Thymus (tissue), 11 donors: ENCODE measurements at regions not wholly inside any gene's neighbourhood (a gene's known extent, or its start where the extent isn't known, plus 50 kb on each side); places are given as distances from the start of the nearest gene placed in this dataset.
A peak's percentile ranks its signal among the peaks of the same experiment; 100 is the strongest.

Experiments used
- DNase-seq, 9 donors: peaks; one replicate each; pipeline ENCODE4 v3.0.0-alpha.2; 2013; ENCODE audit warnings: low spot score in 9 of 9, low read depth in 6 of 9, missing footprints in 1 of 9
- H3K27ac ChIP-seq, 2 donors: one replicate each; pipeline ENCODE4 v1.5.1; 2013; ENCODE audit warnings: control low read depth in 1 of 2, low read depth in 1 of 2, low read length in 1 of 2, mild to moderate bottlenecking in 1 of 2, moderate library complexity in 1 of 2
- H3K27me3 ChIP-seq, 2 donors: one replicate each; pipeline ENCODE4 v1.5.1; 2013; ENCODE audit warnings: low read length in 1 of 2; ENCODE audit not compliant: control insufficient read depth in 2 of 2, insufficient read depth in 1 of 2
- H3K36me3 ChIP-seq, 2 donors: one replicate each; pipeline ENCODE4 v1.5.1; 2013; ENCODE audit warnings: low read length in 1 of 2, mild to moderate bottlenecking in 1 of 2, moderate library complexity in 1 of 2; ENCODE audit not compliant: control insufficient read depth in 2 of 2, insufficient read depth in 2 of 2
- H3K4me1 ChIP-seq, 2 donors: one replicate each; pipeline ENCODE4 v1.5.1; 2013; ENCODE audit warnings: low read length in 2 of 2; ENCODE audit not compliant: control insufficient read depth in 2 of 2, insufficient read depth in 2 of 2
- H3K4me3 ChIP-seq, 2 donors: one replicate each; pipeline ENCODE4 v1.5.1; 2013; ENCODE audit warnings: low read length in 2 of 2, control low read depth in 1 of 2, mild to moderate bottlenecking in 1 of 2
- H3K9me3 ChIP-seq, 2 donors: one replicate each; pipeline ENCODE4 v1.5.1; 2013; ENCODE audit warnings: low read length in 1 of 2, mild to moderate bottlenecking in 1 of 2; ENCODE audit not compliant: control insufficient read depth in 2 of 2, insufficient read depth in 1 of 2
- WGBS: extraction: QIAGEN DNeasy Blood & Tissue Kit; methylation state at CpG from one replicate; pipeline ENCODE4 v1.1.7; 2013; 5-methylcytosine and 5-hydroxymethylcytosine counted together
- donor health status: healthy.

DNA sequence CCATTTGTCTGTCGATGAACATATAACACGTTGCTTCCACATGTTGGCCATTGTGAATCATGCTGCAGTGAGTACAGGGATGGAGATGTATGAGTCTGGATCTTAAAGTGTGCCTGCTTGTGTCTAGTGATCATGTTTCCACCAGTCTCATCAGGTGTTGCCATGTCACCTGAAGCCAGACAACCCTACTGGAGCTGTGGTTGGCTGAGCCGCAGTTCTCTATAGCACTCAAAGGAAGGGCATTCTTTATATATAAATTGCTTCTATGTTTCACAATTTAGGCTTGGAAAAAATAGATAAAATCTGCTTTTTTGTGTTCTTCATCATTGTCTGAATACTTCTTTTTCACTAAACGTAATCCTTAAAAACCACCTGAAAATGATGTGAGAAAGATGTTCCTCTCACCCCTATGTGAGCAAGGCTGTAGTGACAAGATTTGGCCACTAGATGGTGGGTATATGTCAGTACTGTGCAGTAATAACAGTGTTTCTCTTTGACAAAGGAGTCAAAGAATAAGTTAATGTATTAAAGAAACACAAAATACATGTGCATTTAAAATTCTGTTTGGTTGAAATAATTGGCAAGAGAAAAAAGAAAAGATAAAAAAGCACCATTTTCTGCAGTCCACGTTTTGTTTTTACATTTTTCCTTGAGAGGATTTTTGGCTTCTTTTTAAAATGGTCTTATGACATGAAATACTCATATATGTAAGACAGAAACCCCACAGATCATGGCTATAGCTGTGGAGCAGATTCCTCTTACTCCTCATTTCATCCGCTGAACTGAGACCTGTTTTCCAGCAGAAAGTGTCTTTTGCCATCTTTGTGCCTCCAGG lies 394.5 kb upstream of the DPPA4 start:
- no peaks in the 10 kb centered on the region for H3K27me3 ChIP-seq
- WGBS, result 79% methylated on average over 6 of the region's 6 CpGs
- peaks cover 0 to under 1% of the 10 kb centered on the region in 2 donors for H3K9me3 ChIP-seq
- H3K4me1 ChIP-seq, result no peaks in the 10 kb centered on the region
- no peaks in the 10 kb centered on the region for H3K36me3 ChIP-seq
- peak; percentile 9 to 55 (median 25) for DNase-seq
- H3K27ac ChIP-seq, result no peak overlapping the region
- H3K4me3 ChIP-seq, result no peak overlapping the region

DNA sequence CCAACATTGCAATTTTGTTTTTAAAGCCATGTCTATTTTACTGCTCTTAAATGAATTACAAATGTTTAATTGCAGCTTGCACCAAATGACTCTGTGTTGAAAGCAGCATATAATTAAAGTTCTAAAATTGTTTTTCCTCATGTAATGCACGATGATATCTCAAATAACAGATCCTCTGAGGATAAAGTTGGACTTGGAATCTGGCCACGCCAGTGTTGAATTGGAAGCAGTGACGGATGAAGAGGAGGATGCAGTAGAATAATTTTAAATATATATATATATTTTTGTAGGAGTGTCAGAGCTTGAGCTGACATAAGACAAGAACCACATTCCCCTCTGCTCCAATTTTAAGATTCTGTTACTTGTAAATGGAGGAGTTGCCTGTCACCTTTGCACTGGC lies 406.6 kb upstream of the DPPA4 start:
- Histone ChIP-seq H3K27me3 (no peaks in the 10 kb centered on the region), H3K4me1 (no peaks in the 10 kb centered on the region), H3K4me3 (no peak overlapping the region), H3K27ac (no peak overlapping the region), H3K36me3 (no peaks in the 10 kb centered on the region), H3K9me3 (no peaks in the 10 kb centered on the region)
- DNase-seq, result no peak
- WGBS, result 90% methylated on average over 3 of the region's 3 CpGs

DNA sequence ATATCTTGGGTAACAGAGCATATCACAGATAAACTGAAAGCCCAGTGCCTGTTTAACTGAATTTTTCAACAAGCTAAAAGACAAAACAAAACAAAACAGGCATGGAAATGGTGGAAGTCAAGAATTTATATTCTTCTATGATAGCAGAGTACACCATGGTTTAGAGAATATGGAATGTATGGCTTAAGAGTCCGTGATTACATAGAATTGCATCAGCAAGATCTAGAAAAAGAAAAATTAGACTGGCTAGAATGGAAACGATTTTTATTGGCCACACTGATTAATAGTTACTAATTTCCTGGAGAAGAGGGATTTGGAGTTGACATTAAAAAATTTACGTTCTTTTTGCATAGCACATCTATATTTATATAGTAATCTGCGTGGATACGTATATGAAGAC lies 435.2 kb upstream of the DPPA4 start:
- WGBS, result 93% methylated on average over 5 of the region's 5 CpGs
- Histone ChIP-seq H3K36me3 (no peaks in the 10 kb centered on the region), H3K27me3 (no peaks in the 10 kb centered on the region), H3K4me1 (no peaks in the 10 kb centered on the region), H3K4me3 (no peak overlapping the region), H3K9me3 (no peaks in the 10 kb centered on the region), H3K27ac (no peak overlapping the region)
- DNase-seq, result no peak

- Histone ChIP-seq H3K27ac (no peak overlapping the region), H3K36me3 (no peaks in the 10 kb centered on the region), H3K27me3 (no peaks in the 10 kb centered on the region), H3K4me3 (no peak overlapping the region), H3K9me3 (no peaks in the 10 kb centered on the region), H3K4me1 (no peaks in the 10 kb centered on the region)
- DNase-seq, result no peak
- 87% methylated on average over 2 of the region's 2 CpGs for WGBS
Observed at GRCh38 chr3:109774108-109774507, 436.8 kb upstream of the DPPA4 start.

DNA sequence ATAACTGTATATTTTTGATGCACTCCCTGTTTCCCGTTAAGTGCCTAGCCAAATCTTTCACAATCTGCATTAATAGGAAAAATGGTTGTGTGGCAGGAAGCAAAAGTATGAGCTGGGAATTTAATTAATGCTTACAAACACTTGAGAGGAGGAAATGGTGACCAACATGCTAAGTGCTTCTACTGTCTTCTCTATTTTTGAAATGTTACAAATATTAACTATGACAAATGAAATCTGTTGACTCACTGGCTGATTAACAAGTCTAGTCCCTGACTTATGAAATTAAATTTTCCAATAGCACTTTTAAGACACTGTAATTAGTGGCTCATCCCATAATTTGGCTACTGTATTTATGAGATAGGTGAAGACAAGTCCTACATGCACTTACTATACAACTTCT lies 446.9 kb upstream of the DPPA4 start:
- no peaks in the 10 kb centered on the region for H3K9me3 ChIP-seq
- no peaks in the 10 kb centered on the region for H3K27me3 ChIP-seq
- WGBS, result 90% methylated on average over 1 of the region's 1 CpG
- no peaks in the 10 kb centered on the region for H3K4me1 ChIP-seq
- no peak overlapping the region for H3K27ac ChIP-seq
- no peak overlapping the region for H3K4me3 ChIP-seq
- DNase-seq, result no peak
- H3K36me3 ChIP-seq, result no peaks in the 10 kb centered on the region

DNA sequence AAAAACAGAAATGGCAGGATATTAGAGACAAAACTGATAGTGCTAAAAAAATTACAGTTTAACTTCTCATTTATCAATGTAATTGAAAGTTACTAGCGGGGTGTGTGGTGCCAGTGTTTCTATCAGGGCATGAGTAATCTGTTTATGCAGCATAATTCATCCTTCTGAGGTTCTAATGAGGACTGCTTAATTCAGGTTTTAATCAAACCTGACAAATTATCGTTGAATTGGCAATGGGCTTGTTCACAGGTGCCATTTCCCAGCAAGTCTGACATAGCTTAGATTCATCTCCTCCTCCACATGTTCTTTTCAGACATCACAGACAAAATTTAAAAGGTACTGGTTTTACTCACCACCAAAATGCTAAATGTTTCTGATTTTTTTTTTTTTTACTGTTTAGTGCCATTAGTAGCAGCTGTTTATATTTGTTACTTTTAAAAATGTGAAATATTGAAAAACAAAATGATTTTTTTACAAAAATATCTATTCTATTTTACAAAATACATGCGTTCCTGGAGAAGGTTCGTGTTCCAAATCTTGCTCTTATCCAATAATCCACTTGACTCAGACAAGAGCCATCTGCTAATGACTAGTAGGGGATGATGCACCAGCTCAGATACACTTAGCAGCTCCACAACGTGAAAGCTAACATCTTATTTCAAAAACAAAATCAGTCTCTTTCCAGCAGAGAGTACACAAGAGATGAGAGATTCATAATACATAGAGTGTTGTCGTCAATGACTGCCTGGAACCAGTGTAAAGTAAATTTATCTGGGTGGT lies 447.7 kb upstream of the DPPA4 start:
- WGBS, result 90% methylated on average over 6 of the region's 6 CpGs
- no peak for DNase-seq

GRCh38 chr3:109803274-109803673 lies 465.9 kb upstream of the DPPA4 start:
- Histone ChIP-seq H3K36me3 (no peaks in the 10 kb centered on the region), H3K27ac (no peak overlapping the region), H3K27me3 (no peaks in the 10 kb centered on the region), H3K4me1 (peaks cover 0 to 5% of the 10 kb centered on the region in 2 donors), H3K9me3 (peaks cover 0 to 4% of the 10 kb centered on the region in 2 donors), H3K4me3 (no peak overlapping the region)
- DNase-seq, result no peak
- 98% methylated on average over 6 of the region's 6 CpGs for WGBS

More for the DNA sequence above, 447.7 kb upstream of the DPPA4 start:
- Histone ChIP-seq H3K27me3 (no peaks in the 10 kb centered on the region), H3K4me1 (no peaks in the 10 kb centered on the region), H3K27ac (no peak overlapping the region), H3K36me3 (no peaks in the 10 kb centered on the region), H3K9me3 (no peaks in the 10 kb centered on the region), H3K4me3 (no peak overlapping the region)

DNA sequence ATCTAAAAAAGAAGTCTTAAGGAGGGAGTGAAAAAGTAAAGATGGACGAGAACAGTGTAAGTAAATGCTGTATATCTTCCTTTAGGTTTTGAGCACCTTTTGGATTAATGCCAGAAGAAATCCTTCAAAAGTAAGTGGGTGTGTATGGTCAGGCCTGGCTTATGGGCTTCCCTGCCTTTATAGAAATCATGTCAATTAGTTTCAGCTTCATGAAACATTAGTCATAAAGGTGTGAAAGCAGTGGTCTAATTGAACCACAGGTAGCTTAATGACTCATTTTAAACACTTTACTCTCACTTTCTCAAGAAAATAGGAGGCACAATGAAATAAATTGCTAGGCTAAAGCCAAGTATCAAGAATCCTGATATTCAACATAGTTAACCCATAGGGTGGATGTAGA lies 467.4 kb upstream of the DPPA4 start:
- H3K9me3 ChIP-seq, result peaks cover 0 to 4% of the 10 kb centered on the region in 2 donors

DNA sequence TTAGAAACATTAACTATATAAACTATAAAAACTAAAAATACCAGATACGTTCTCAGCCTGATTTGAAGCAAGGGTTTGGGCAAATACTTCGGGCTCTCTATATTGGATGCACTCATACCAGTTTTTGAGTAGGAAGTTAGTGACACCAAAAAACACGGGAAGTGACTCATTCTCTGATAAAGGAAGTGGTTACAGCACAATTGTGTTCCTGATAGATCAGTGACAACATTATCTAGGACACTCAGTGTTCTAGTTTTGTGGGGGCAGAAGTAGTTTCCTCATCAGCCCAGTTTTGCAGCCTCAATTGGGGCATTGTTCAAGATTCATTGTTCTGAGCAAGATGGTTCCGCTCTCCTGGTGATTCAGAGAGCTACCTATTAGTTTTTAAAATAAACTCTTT lies 469.6 kb upstream of the DPPA4 start:
- DNase-seq, result peak in 7 of 9 donors; percentile 1 to 58 (median 12)

More for the DNA sequence above, 467.4 kb upstream of the DPPA4 start:
- Histone ChIP-seq H3K4me1 (peaks cover 0 to 5% of the 10 kb centered on the region in 2 donors), H3K27me3 (no peaks in the 10 kb centered on the region), H3K36me3 (no peaks in the 10 kb centered on the region), H3K27ac (no peak overlapping the region), H3K4me3 (no peak overlapping the region)
- 94% methylated on average over 1 of the region's 1 CpG for WGBS
- no peak for DNase-seq

More for the DNA sequence above, 469.6 kb upstream of the DPPA4 start:
- Histone ChIP-seq H3K9me3 (peaks cover 0 to 4% of the 10 kb centered on the region in 2 donors), H3K27ac (peak overlapping the region in 1 of 2 donors; percentile 53), H3K27me3 (no peaks in the 10 kb centered on the region), H3K4me1 (peaks cover 0 to 5% of the 10 kb centered on the region in 2 donors), H3K4me3 (no peak overlapping the region), H3K36me3 (no peaks in the 10 kb centered on the region)
- WGBS, result 28% methylated on average over 4 of the region's 4 CpGs
